Neuronal stem cell (in vitro differentiated cells): ENCODE measurements at regions not wholly inside any gene's neighbourhood (a gene's known extent, or its start where the extent isn't known, plus 50 kb on each side); places are given as distances from the start of the nearest gene placed in this dataset.
A peak's percentile ranks its signal among the peaks of the same experiment; 100 is the strongest.

Experiments
- DNase-seq: peaks from one replicate; pipeline ENCODE4 v3.0.0-alpha.2; 2013; ENCODE audit warnings: low spot score
- H2AFZ ChIP-seq: one replicate; pipeline ENCODE4 v1.6.1; 2013; ENCODE audit warnings: mild to moderate bottlenecking, low read length, inconsistent platforms
- H2AK5ac ChIP-seq: 2 replicates; pipeline ENCODE4 v1.6.1; 2013; ENCODE audit warnings: low read depth, mild to moderate bottlenecking, inconsistent platforms, low read length, moderate library complexity, mixed read lengths
- H2BK120ac ChIP-seq: 2 replicates; pipeline ENCODE4 v1.6.1; 2013; ENCODE audit warnings: low read depth, mild to moderate bottlenecking, inconsistent platforms, low read length, moderate library complexity, mixed read lengths
- H2BK12ac ChIP-seq: one replicate; pipeline ENCODE4 v1.6.1; 2013; ENCODE audit warnings: low read length, inconsistent platforms
- H2BK15ac ChIP-seq: 2 replicates; pipeline ENCODE4 v1.6.1; 2013; ENCODE audit warnings: mild to moderate bottlenecking, low read length, inconsistent platforms, mixed read lengths
- H2BK5ac ChIP-seq: one replicate; pipeline ENCODE4 v1.6.1; 2013; ENCODE audit warnings: inconsistent platforms, mild to moderate bottlenecking, low read length, moderate library complexity
- H3K14ac ChIP-seq: one replicate; pipeline ENCODE4 v1.6.1; 2013; ENCODE audit warnings: low read length, inconsistent platforms
- H3K18ac ChIP-seq: 2 replicates; pipeline ENCODE4 v1.6.1; 2013; ENCODE audit warnings: low read length, inconsistent platforms
- H3K23ac ChIP-seq: 2 replicates; pipeline ENCODE4 v1.6.1; 2013; ENCODE audit warnings: low read depth, mild to moderate bottlenecking, mixed read lengths, low read length, inconsistent platforms; ENCODE audit not compliant: poor library complexity
- H3K27ac ChIP-seq: replicated peaks from 3 replicates; pipeline ENCODE4 v1.5.1; 2013; ENCODE audit warnings: low read length, inconsistent platforms
- H3K27me3 ChIP-seq, 3 experiments: 2 replicates each; pipeline ENCODE4 v1.6.1; 2013; ENCODE audit warnings: low read length in 3 of 3, mild to moderate bottlenecking in 2 of 3, inconsistent platforms in 1 of 3, low read depth in 1 of 3, mixed read lengths in 1 of 3, moderate library complexity in 1 of 3; ENCODE audit not compliant: control insufficient read depth in 3 of 3, insufficient read depth in 3 of 3
- H3K36me3 ChIP-seq, 2 donors: replicated peaks in 1 of 2; 2 replicates each; pipeline ENCODE4 v1.6.1; 2013; ENCODE audit warnings: low read length in 2 of 2; ENCODE audit not compliant: control insufficient read depth in 2 of 2, insufficient read depth in 2 of 2
- H3K4ac ChIP-seq: 2 replicates; pipeline ENCODE4 v1.6.1; 2013; ENCODE audit warnings: inconsistent platforms, mild to moderate bottlenecking, low read length, moderate library complexity
- H3K4me1 ChIP-seq, 2 donors: 1 replicate in 1 of 2; 2 replicates in 1 of 2; pipeline ENCODE4 v1.6.1; 2013; ENCODE audit warnings: low read length in 2 of 2, low read depth in 1 of 2; ENCODE audit not compliant: control insufficient read depth in 2 of 2, insufficient read depth in 1 of 2
- H3K4me2 ChIP-seq: one replicate; pipeline ENCODE4 v1.6.1; 2013; ENCODE audit warnings: mild to moderate bottlenecking, low read length, inconsistent platforms; ENCODE audit not compliant: insufficient read depth, poor library complexity, severe bottlenecking
- H3K4me3 ChIP-seq, 2 donors: 2 replicates each; pipeline ENCODE4 v1.5.1; 2013; ENCODE audit warnings: low read length in 2 of 2, mild to moderate bottlenecking in 2 of 2, inconsistent platforms in 1 of 2, moderate library complexity in 1 of 2
- H3K79me1 ChIP-seq: one replicate; pipeline ENCODE4 v1.6.1; 2013; ENCODE audit warnings: low read depth, mild to moderate bottlenecking, inconsistent platforms, low read length, moderate library complexity
- H3K9ac ChIP-seq: one replicate; pipeline ENCODE4 v1.6.1; 2013; ENCODE audit warnings: mild to moderate bottlenecking, low read depth, low read length, inconsistent platforms; ENCODE audit not compliant: poor library complexity
- H3K9me3 ChIP-seq, 2 donors: replicated peaks in 1 of 2; 2 replicates each; pipeline versions ENCODE3 to v1.6.1; 2013; ENCODE audit warnings: low read length in 2 of 2, mild to moderate bottlenecking in 2 of 2, inconsistent platforms in 1 of 2, low read depth in 1 of 2, mixed read lengths in 1 of 2, moderate library complexity in 1 of 2; ENCODE audit not compliant: control insufficient read depth in 2 of 2, insufficient read depth in 1 of 2
- H4K8ac ChIP-seq: one replicate; pipeline ENCODE4 v1.6.1; 2013; ENCODE audit warnings: low read depth, mild to moderate bottlenecking, inconsistent platforms, low read length, moderate library complexity
- H4K91ac ChIP-seq: one replicate; pipeline ENCODE4 v1.6.1; 2013; ENCODE audit warnings: low read length, low read depth, mild to moderate bottlenecking, inconsistent platforms; ENCODE audit not compliant: poor library complexity
- WGBS, 2 donors: extraction: QIAGEN DNeasy Blood & Tissue Kit; methylation state at CpG; one replicate each; pipeline ENCODE4 v1.1.7; 2013; ENCODE audit warnings: missing lambda C conversion rate in 2 of 2, mixed read lengths in 1 of 2; ENCODE audit not compliant: insufficient read length in 2 of 2, insufficient replicate concordance in 1 of 2; ENCODE audit errors: extremely low coverage in 2 of 2; 5-methylcytosine and 5-hydroxymethylcytosine counted together

DNA sequence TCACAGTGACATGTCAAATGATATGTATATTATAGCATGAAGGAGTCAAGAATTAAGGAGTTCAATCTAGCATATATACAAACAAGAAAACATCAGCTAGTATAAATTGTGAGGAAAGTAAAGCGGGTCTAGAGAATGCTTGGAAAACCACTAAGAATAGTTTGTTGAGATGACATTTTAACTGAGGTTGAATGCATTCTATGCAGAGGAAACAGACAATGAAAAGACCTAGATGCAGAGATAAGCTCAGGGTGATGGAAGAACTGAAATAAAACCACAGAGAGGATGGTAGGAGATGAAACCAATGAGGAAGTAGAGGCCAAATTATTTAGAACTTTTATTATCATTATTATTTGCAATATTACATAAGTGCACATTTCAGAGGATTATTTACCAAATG, 803.6 kb upstream of the FANCL start:
- Histone ChIP-seq H2BK15ac (no peak overlapping the region), H2AK5ac (no peak overlapping the region), H3K27ac (no peak overlapping the region), H4K8ac (no peak overlapping the region), H3K4me3 (no peak overlapping the region), H2BK120ac (no peak overlapping the region), H3K9ac (no peak overlapping the region), H3K4me2 (no peak overlapping the region), H4K91ac (no peak overlapping the region), H3K36me3 (no peaks in the 10 kb centered on the region), H3K4ac (no peak overlapping the region), H3K4me1 (peaks cover 2 to 5% of the 10 kb centered on the region in 2 donors), H3K9me3 (no peaks in the 10 kb centered on the region), H3K18ac (no peak overlapping the region), H3K79me1 (no peaks in the 10 kb centered on the region), H3K27me3 (peaks cover 0 to 5% (median 0%) of the 10 kb centered on the region in 3 experiments), H3K23ac (no peak overlapping the region), H2BK12ac (no peak overlapping the region), H2BK5ac (no peak overlapping the region), H3K14ac (no peak overlapping the region), H2AFZ (no peak overlapping the region)
- DNase-seq = no peak
- WGBS, 2 donors = no CpG with 5 or more reads among the region's 1 CpG

DNA sequence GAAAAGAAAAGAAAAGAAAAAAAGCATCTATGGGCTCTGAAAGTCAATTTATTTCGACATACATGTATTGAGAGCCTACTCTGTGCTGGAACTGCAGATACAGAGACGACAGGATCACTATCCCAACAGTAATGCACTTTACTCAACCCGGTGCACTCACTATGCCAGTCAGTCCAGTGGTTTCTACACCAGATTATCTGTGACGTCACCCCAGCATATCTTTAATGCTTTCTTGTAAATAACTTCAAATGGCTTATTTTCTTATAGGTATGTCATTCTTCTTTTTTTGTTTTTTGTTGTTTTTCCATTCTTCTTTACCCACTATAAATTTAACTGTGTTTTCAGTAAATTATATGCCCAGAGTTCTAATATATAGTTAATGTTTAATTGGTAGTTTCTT, 800.0 kb upstream of the FANCL start:
- no peaks in the 10 kb centered on the region for H3K79me1 ChIP-seq
- no peak overlapping the region for H3K4me3 ChIP-seq
- H4K91ac ChIP-seq = no peak overlapping the region

DNA sequence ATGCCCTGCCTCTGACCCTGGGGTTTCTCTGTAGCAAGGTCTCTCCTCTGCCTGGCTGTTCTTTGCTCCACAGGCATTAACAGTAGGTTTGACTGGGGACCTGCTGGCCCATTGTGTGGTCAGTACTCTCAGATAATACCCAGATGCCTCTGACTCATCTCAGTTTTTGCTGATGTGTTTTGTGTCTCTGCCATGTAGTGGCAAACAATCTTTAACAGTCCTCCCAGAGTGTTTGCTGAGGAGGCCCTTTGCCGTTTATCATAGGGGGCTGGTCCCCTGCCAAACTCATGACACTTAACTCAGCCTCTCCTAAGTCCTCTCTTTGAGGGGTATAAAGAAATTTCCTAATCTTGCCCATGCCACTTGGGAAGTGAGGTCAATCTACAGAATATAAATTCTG, 793.7 kb upstream of the FANCL start:
- Histone ChIP-seq H2BK15ac (no peak overlapping the region), H4K8ac (no peak overlapping the region), H2BK120ac (no peak overlapping the region), H3K18ac (no peak overlapping the region), H3K4ac (no peak overlapping the region), H3K14ac (no peak overlapping the region), H3K36me3 (no peaks in the 10 kb centered on the region), H3K9ac (no peak overlapping the region), H2AFZ (peak overlapping the region; percentile 51), H3K4me3 (no peak overlapping the region), H3K9me3 (no peaks in the 10 kb centered on the region), H2AK5ac (no peak overlapping the region), H3K27me3 (no peaks in the 10 kb centered on the region), H3K79me1 (no peaks in the 10 kb centered on the region), H3K4me2 (no peak overlapping the region), H2BK5ac (no peak overlapping the region), H3K27ac (no peak overlapping the region), H3K4me1 (no peaks in the 10 kb centered on the region), H2BK12ac (no peak overlapping the region), H3K23ac (no peak overlapping the region), H4K91ac (no peak overlapping the region)
- WGBS, 2 donors = no CpG with 5 or more reads among the region's 1 CpG
- no peak for DNase-seq

More for the DNA sequence above, 800.0 kb upstream of the FANCL start:
- DNase-seq = no peak
- Histone ChIP-seq H2AK5ac (no peak overlapping the region), H2BK15ac (no peak overlapping the region), H3K23ac (no peak overlapping the region), H2BK5ac (no peak overlapping the region), H3K4me1 (peaks cover 0 to under 1% of the 10 kb centered on the region in 2 donors), H3K27me3 (peaks cover 0 to 4% (median 0%) of the 10 kb centered on the region in 3 experiments), H3K27ac (no peak overlapping the region), H4K8ac (no peak overlapping the region), H3K9ac (no peak overlapping the region), H2BK120ac (no peak overlapping the region), H3K4me2 (no peak overlapping the region), H2BK12ac (no peak overlapping the region), H2AFZ (no peak overlapping the region), H3K18ac (no peak overlapping the region), H3K9me3 (no peaks in the 10 kb centered on the region), H3K4ac (no peak overlapping the region), H3K14ac (no peak overlapping the region), H3K36me3 (no peaks in the 10 kb centered on the region)
- WGBS, 2 donors = no CpG with 5 or more reads among the region's 4 CpGs

DNA sequence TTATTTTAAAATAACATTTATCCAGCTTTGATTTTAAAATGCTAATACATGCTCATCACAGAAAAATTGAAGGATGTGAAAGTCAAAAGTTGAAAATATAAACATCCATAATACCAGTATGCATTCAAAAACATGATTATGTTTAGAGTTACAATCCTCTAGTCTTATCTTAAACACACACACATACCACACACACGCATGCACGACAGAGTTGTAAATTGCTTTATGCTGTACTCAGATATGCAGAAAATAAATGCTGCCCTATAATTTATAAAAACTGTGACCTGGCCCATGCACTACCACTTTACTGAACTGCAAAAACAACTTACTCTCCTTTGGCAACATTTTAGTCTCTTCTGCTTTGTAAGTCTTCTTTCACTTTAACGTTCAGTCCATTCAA, 793.0 kb upstream of the FANCL start:
- DNase-seq = no peak
- no CpG with 5 or more reads among the region's 3 CpGs for WGBS, 2 donors

More for the DNA sequence above, 793.0 kb upstream of the FANCL start:
- no peak overlapping the region for H2BK12ac ChIP-seq
- H2BK15ac ChIP-seq = no peak overlapping the region
- no peaks in the 10 kb centered on the region for H3K4me1 ChIP-seq
- H3K23ac ChIP-seq = no peak overlapping the region
- H3K4me2 ChIP-seq = no peak overlapping the region
- H3K4me3 ChIP-seq = no peak overlapping the region
- no peaks in the 10 kb centered on the region for H3K9me3 ChIP-seq
- H3K27me3 ChIP-seq = no peaks in the 10 kb centered on the region
- H2AFZ ChIP-seq = no peak overlapping the region
- no peak overlapping the region for H2AK5ac ChIP-seq
- H4K91ac ChIP-seq = no peak overlapping the region
- H3K36me3 ChIP-seq = no peaks in the 10 kb centered on the region
- H3K14ac ChIP-seq = no peak overlapping the region
- H3K79me1 ChIP-seq = no peaks in the 10 kb centered on the region
- no peak overlapping the region for H3K27ac ChIP-seq
- H2BK120ac ChIP-seq = no peak overlapping the region
- no peak overlapping the region for H3K4ac ChIP-seq
- H2BK5ac ChIP-seq = no peak overlapping the region
- H3K18ac ChIP-seq = no peak overlapping the region
- H3K9ac ChIP-seq = no peak overlapping the region
- no peak overlapping the region for H4K8ac ChIP-seq
